Loucy (cell line): ENCODE measurements at regions not wholly inside any gene's neighbourhood (a gene's known extent, or its start where the extent isn't known, plus 50 kb on each side); places are given as distances from the start of the nearest gene placed in this dataset.

ENCODE experiments used
- EZH2phosphoT487 ChIP-seq: fragments of 200-600 bp; IDR thresholded peaks from 2 replicates; pipeline ENCODE4 v1.6.1; 2018; ENCODE audit warnings: antibody characterized with exemption, mild to moderate bottlenecking, moderate library complexity, borderline replicate concordance
- TF ChIP-seq, protein P1 (sequence below): fragments of 200-600 bp; sonication (generic); conservative IDR thresholded peaks from 2 replicates; pipeline ENCODE4 v1.5.1; 2014; ENCODE audit warnings: mild to moderate bottlenecking, antibody characterized with exemption, low read length

DNA sequence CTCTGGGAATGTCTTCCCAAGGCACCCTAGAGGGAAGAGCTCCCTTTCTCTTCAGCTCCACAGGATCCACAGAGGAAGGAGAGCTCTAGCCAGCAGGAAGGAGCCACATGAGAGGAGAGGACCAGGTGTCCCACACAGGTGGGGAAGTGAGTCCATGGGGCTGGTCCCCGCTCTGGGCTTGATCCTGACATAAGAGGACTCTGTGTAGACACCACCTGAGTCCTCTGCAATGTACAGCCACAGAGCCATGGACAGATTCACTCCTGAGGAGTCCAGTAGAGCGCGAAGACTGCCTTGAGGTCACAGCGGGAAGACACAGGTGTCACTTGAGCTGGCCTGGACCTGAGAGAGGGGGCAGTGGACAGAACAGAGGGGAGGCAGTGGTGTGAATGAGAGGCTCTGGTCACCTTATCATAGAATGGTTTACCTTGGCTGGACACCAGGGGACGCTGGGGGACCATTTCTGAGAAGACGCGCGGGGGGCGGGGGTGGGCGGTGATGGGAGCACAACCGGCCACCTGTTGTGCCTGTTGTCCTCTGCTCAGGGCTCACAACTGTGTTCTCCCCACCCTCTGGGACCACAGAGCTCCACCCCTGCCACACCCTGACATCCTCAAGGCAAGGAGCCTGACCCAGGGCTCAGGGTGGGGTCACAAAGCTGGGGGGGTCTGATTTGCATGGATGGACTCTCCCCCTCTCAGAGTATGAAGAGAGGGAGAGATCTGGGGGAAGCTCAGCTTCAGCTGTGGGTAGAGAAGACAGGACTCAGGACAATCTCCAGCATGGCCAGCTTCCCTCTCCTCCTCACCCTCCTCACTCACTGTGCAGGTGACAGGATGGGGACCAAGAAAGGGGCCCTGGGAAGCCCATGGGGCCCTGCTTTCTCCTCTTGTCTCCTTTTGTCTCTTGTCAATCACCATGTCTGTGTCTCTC lies 128.2 kb downstream of the ZNF280B start:
- TF ChIP-seq EZH2phosphoT487, result no peak
- TF ChIP-seq, protein P1, sequence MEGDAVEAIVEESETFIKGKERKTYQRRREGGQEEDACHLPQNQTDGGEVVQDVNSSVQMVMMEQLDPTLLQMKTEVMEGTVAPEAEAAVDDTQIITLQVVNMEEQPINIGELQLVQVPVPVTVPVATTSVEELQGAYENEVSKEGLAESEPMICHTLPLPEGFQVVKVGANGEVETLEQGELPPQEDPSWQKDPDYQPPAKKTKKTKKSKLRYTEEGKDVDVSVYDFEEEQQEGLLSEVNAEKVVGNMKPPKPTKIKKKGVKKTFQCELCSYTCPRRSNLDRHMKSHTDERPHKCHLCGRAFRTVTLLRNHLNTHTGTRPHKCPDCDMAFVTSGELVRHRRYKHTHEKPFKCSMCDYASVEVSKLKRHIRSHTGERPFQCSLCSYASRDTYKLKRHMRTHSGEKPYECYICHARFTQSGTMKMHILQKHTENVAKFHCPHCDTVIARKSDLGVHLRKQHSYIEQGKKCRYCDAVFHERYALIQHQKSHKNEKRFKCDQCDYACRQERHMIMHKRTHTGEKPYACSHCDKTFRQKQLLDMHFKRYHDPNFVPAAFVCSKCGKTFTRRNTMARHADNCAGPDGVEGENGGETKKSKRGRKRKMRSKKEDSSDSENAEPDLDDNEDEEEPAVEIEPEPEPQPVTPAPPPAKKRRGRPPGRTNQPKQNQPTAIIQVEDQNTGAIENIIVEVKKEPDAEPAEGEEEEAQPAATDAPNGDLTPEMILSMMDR, result peak; percentile 36
